ENCODE measurements at regions not wholly inside any gene's neighbourhood (a gene's known extent, or its start where the extent isn't known, plus 50 kb on each side); places are given as distances from the start of the nearest gene placed in this dataset.

DNA sequence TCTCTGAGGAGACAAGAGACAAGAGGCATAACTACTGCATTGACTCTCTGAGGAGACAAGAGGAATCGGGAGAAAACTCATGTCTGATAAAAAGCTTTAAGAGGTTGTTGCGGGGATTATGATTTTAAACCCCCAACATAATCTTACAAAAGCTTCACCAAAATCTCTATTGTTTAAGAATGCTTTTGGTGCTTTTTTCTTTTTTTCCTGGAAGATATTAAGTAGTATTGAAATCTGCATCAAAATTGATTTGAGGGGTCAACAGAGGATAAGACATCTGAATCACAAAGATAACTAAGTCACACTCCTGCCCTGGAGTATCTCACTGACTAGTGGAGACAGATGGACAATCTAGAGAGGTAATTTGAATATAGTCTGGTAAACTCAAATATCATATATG, 115.6 kb upstream of the MROH9 start:
- H3K27me3 Mint-ChIP-seq (ENCODE audit: low read depth, poor library complexity) = peaks cover 6% of the 10 kb centered on the region
- no peak for DNase-seq
- no peaks in the 10 kb centered on the region for H3K36me3 Mint-ChIP-seq (ENCODE audit: low read depth)
- H3K4me1 Mint-ChIP-seq = no peaks in the 10 kb centered on the region
- H3K4me3 Mint-ChIP-seq = no peak overlapping the region
- peaks cover 13% of the 10 kb centered on the region for H3K9me3 Mint-ChIP-seq
- no peak for TF ChIP-seq CTCF (IDR thresholded peaks at IDR 0.05)
- H3K27ac Mint-ChIP-seq = no peak overlapping the region

DNA sequence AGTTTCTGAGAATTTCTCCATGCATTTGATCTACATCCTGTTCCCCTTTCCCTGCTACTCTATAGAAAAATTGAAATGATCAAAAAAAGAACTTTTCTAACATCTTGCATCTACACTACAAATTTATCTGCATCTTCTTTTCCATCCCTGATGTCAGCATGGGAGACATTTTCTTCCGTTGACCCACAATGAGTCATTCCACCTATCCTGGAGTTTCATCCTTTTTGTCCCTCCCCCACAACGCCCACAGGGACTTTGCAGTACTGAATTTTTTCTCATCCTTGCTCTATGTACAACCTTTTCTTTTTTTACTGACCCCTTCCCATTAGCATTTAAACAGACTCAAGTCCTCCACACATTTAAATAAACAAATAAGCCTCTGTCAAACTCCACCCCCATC, 112.2 kb upstream of the MROH9 start:
- Mint-ChIP-seq H3K27ac (no peak overlapping the region), H3K4me1 (no peaks in the 10 kb centered on the region), H3K27me3 (ENCODE audit: low read depth, poor library complexity) (peaks cover 7% of the 10 kb centered on the region), H3K9me3 (no peaks in the 10 kb centered on the region), H3K4me3 (no peak overlapping the region), H3K36me3 (ENCODE audit: low read depth) (no peaks in the 10 kb centered on the region)
- DNase-seq = no peak
- no peak for TF ChIP-seq CTCF (IDR thresholded peaks at IDR 0.05)

- TF ChIP-seq CTCF (IDR thresholded peaks at IDR 0.05) = no peak
- DNase-seq = no peak
- H3K27me3 Mint-ChIP-seq (ENCODE audit: low read depth, poor library complexity) = peaks cover 7% of the 10 kb centered on the region
- H3K36me3 Mint-ChIP-seq (ENCODE audit: low read depth) = no peaks in the 10 kb centered on the region
- H3K9me3 Mint-ChIP-seq = peaks cover 7% of the 10 kb centered on the region
- no peak overlapping the region for H3K27ac Mint-ChIP-seq
- no peaks in the 10 kb centered on the region for H3K4me1 Mint-ChIP-seq
- no peak overlapping the region for H3K4me3 Mint-ChIP-seq
Observed at GRCh38 chr1:170831276-170831675, 104.1 kb upstream of the MROH9 start.

DNA sequence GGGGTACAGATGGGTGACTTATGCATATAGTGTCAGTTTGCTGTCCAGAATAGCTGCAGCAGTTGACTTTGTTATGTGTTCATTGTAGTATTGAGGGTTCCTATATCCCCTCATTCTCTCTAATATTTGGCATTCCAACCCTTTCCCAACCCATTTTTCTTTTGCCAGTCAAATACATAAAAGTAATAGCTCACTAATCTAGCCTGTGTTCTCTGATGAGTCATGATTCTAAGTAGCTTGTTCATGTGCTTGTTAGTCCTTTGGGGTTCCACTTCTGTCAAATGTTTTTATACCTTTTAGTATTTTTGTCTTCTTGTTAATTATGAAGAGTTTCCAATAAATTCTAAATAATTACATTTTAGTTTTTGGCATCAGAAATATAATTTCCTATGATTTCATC, 99.2 kb upstream of the MROH9 start:
- peaks cover 7% of the 10 kb centered on the region for H3K9me3 Mint-ChIP-seq

GRCh38 chr1:170840371-170840770, 95.0 kb upstream of the MROH9 start:
- Mint-ChIP-seq H3K27ac (no peak overlapping the region), H3K4me3 (no peak overlapping the region), H3K36me3 (ENCODE audit: low read depth) (no peaks in the 10 kb centered on the region), H3K4me1 (no peaks in the 10 kb centered on the region), H3K27me3 (ENCODE audit: low read depth, poor library complexity) (peaks cover 9% of the 10 kb centered on the region), H3K9me3 (no peaks in the 10 kb centered on the region)
- no peak for TF ChIP-seq CTCF (IDR thresholded peaks at IDR 0.05)
- DNase-seq = no peak

More for the DNA sequence above, 99.2 kb upstream of the MROH9 start:
- no peaks in the 10 kb centered on the region for H3K4me1 Mint-ChIP-seq
- H3K27me3 Mint-ChIP-seq (ENCODE audit: low read depth, poor library complexity) = peaks cover 12% of the 10 kb centered on the region
- DNase-seq = no peak
- H3K27ac Mint-ChIP-seq = no peak overlapping the region
- no peaks in the 10 kb centered on the region for H3K36me3 Mint-ChIP-seq (ENCODE audit: low read depth)
- no peak overlapping the region for H3K4me3 Mint-ChIP-seq
- no peak for TF ChIP-seq CTCF (IDR thresholded peaks at IDR 0.05)

- no peak overlapping the region for H3K27ac Mint-ChIP-seq
- H3K36me3 Mint-ChIP-seq (ENCODE audit: low read depth) = no peaks in the 10 kb centered on the region
- H3K9me3 Mint-ChIP-seq = peaks cover 7% of the 10 kb centered on the region
- H3K4me1 Mint-ChIP-seq = no peaks in the 10 kb centered on the region
- DNase-seq = no peak
- no peak for TF ChIP-seq CTCF (IDR thresholded peaks at IDR 0.05)
- H3K27me3 Mint-ChIP-seq (ENCODE audit: low read depth, poor library complexity) = peaks cover 7% of the 10 kb centered on the region
- no peak overlapping the region for H3K4me3 Mint-ChIP-seq
Observed at GRCh38 chr1:170853302-170853701, 82.0 kb upstream of the MROH9 start.
